GM12874 (cell line): ENCODE measurements at regions not wholly inside any gene's neighbourhood (a gene's known extent, or its start where the extent isn't known, plus 50 kb on each side); places are given as distances from the start of the nearest gene placed in this dataset.

Experiments
- TF ChIP-seq, protein P1 (sequence below): IDR thresholded peaks from 2 replicates; pipeline ENCODE4 v1.5.1; 2011; ENCODE audit warnings: low read depth, mild to moderate bottlenecking, control low read depth, low read length, moderate library complexity; ENCODE audit not compliant: insufficient read depth

DNA sequence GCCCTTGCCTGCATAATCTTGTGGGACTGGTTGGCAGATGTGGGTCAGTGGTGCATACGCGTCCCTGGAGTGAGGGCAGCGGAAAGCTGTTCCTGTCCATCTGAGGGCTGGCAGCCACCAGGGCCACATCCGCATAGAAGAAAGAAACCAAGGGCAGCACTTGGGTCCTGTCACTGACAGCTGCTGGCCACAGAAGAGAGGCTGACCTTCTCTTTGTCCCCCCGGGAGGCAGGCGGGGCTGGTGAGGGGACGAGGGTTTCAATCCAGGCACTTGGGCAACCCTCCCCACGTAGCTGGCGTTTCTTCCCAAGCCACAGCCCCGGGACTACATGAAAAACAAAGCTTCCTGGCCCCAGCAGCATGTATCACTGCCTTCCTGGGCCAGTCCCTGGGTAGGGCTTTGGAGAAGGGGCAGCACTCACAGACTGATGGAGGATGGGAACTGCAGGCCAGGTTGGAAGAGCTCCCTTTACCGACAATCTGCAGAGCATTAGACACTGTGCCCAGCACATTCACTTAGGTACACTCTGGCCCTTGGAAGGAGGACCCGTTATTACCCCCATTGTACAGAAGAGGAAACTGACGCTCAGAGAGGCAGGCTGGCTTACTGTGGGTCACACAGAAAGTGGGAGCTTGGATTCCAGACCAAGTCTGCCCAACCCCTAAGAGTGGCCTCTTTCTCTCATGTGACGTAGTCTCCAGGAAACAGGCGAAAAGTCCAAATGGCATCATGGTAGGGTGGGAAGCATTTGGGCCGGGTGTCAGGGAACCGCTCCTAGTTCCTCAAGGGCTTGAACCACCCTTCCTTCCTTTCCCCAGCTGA lies 78.8 kb upstream of the SLC6A6 start:
- TF ChIP-seq, protein P1, sequence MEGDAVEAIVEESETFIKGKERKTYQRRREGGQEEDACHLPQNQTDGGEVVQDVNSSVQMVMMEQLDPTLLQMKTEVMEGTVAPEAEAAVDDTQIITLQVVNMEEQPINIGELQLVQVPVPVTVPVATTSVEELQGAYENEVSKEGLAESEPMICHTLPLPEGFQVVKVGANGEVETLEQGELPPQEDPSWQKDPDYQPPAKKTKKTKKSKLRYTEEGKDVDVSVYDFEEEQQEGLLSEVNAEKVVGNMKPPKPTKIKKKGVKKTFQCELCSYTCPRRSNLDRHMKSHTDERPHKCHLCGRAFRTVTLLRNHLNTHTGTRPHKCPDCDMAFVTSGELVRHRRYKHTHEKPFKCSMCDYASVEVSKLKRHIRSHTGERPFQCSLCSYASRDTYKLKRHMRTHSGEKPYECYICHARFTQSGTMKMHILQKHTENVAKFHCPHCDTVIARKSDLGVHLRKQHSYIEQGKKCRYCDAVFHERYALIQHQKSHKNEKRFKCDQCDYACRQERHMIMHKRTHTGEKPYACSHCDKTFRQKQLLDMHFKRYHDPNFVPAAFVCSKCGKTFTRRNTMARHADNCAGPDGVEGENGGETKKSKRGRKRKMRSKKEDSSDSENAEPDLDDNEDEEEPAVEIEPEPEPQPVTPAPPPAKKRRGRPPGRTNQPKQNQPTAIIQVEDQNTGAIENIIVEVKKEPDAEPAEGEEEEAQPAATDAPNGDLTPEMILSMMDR = no peak

DNA sequence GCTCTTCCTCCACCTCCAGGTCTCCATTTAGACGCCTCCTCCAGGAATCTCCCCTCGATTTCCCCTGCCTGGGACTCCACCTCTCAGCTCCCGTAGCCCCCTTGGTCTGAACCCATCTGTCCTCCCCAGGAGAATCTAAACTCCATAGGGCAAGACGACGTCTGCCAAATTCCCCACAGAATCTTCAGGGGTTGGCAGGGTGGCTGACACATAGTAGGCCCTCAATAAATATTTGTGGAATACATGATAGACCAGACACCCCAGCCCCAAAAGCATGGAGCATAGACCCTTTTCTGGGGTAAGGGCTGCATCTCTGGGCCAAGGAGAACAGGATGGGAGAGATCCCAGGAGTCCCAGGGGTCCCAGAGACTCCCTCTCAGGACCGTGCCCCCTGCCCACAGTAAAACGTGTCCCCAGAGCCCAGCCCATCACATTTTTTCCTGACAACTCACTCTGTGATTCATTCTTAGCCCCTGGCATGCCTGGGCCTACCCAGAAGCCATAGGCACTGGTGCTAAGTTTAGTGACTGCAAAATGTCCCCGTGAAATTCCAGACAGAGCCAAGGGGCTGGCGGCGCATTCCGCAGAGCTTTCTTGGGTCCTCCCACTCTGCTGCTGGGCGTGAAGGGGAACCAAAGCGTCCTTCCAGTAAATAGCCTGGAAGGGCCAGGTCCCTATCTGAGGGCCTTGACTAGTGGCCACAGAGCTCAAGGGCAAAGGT lies 78.0 kb upstream of the SLC6A6 start:
- TF ChIP-seq, protein P1 = no peak

DNA sequence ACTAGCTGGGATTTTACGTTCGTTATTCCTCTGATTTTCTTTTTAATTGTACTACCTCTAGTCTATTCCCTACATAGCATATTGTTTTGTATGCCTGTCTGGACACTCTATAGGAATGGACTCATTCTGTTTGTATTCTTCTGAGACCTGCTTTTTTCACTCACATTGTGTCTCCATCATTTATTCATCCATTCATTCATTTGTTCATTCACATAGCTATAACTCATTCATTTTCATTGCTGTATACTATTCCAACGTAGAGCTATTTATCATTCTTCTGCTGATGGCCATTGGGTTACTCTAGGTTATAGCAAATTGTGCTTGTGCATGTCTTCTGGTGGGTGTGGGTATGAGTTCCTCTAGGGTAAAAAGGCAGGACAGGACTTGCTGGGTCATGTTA lies 74.0 kb upstream of the SLC6A6 start:
- TF ChIP-seq, protein P1 = no peak

DNA sequence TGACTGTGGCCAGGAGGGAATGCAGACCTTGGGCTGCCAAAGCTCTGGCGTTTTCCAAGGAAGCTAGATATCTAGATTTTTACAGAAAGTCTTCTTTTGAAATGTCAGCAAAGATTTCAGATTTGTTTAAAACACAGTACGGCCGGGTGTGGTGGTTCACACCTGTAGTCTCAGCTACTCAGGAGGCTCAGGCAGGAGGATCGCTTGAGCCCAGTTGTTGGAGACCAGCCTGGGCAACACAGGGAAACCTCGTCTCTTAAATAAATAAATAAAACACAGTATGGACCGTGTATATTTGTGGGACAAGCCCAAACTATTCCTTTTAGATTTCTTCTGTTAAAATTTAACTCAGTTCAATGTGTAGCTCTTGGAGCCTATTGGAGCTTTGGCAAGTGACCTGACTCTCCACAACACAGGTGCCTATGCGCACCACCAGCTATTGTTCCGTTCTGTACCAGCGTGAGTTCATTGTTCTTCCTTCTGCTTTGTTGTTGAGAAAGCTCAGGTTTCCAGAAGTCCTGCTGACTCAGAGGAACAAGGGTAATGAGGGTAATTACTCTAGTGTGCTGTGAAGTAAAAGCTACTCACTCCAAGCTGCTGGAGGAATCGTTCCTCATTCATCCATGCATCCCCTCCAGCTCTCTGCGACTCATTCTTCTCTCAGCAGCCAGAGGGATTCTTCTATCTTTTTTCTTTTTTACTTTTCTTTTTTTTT lies 73.1 kb upstream of the SLC6A6 start:
- TF ChIP-seq, protein P1 = no peak

DNA sequence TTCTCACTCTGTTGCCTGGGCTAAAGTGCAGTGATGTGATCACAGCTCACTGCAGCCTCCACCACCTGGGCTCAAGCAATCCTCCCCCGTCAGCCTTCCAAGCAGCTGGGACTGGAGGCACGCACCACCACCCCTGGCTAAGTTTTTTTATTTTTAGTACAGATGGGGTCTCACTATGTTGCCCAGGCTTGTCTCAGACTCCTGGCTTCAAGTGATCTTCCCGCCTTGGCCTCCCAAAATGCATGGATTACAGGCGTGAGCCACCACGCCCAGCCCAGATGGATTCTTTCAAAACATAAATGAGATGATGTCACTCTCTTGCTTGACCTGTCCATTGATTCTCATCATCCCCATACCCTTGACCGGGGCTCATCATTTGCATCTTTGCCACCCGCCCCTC lies 72.6 kb upstream of the SLC6A6 start:
- TF ChIP-seq, protein P1 = no peak

DNA sequence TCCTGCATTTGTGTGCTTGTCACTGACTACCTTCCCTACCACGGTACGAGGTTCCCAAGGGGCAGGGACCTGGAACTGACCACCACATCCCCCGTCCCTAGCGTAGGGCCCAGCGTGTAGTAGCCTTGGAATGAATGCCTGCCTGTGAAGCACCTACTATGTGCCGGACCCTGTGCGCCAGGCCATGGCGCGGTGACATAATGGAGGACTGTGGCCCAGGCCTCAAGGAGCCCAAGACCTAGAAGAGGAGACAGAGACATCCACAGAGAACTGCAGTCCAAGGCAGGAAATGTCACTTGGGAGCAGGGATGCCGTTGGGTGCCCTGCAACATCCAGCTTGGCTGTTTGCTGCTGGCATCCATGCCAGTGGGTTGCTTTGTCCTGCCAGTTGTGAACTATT lies 71.9 kb upstream of the SLC6A6 start:
- TF ChIP-seq, protein P1 = no peak

DNA sequence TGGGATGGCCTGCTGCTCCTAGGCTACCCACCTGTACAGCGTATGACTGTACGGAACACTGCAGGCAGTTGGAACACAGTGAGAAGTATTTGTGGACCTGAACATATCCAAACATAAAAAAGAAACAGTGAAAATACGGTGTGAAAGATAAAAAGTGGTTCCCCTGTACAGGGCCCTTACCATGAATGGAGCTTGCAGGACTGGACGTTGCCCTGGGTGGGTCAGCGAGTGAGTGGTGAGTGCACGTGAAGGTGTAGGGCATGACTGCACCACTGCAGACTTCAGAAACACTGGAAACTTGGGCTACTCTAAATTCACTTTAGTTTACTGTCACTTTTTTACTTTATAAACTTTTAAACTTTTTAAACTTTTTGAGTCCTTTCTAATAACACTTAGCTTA lies 71.2 kb upstream of the SLC6A6 start:
- TF ChIP-seq, protein P1 = no peak
